ENCODE measurements at regions not wholly inside any gene's neighbourhood (a gene's known extent, or its start where the extent isn't known, plus 50 kb on each side); places are given as distances from the start of the nearest gene placed in this dataset.
"Not testable (repeated sequence)": the region's sequence is repeated elsewhere in the genome, so short reads cannot be mapped to it uniquely, and the experiment has no call there.

DNA sequence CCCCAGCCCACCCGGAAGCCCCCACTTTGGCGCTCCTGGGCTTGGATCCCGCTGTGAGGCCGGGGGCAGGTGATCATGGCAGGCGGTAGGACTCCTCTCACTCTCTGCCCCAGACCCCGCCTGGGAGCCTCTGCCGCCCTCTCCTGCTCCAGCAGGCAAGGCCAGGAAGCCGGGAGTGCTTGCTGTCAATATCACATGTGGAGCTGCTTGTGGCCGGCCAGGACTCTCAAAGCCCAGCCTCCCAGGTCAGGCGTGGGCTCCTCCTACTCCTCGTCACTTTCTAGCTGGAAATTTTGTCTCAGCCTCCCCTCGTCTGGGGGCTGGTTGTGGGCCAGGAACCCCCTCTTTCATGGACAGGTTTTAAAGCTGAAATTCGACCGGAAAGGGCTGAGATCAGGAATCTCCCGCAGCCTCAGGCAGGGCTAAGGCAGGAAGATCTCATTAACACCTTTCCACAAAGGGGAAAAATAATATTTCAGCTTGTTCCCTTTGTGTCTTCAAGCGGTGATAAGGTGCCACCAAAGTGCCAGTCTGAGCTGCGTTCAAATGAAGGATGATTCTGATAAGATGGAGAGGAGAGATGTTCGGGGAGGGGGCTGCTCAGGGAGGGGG is 273.6 kb upstream of the PODXL start:
- Mint-ChIP-seq H3K27me3 (peaks cover 6% of the 10 kb centered on the region), H3K4me1 (no peaks in the 10 kb centered on the region), H3K9me3 (no peaks in the 10 kb centered on the region), H3K36me3 (ENCODE audit: low read depth) (no peaks in the 10 kb centered on the region), H3K27ac (no peak overlapping the region), H3K4me3 (no peak overlapping the region)
- ChIA-PET POLR2A (no interaction called here), CTCF (no interaction called here)
- no peak for DNase-seq

DNA sequence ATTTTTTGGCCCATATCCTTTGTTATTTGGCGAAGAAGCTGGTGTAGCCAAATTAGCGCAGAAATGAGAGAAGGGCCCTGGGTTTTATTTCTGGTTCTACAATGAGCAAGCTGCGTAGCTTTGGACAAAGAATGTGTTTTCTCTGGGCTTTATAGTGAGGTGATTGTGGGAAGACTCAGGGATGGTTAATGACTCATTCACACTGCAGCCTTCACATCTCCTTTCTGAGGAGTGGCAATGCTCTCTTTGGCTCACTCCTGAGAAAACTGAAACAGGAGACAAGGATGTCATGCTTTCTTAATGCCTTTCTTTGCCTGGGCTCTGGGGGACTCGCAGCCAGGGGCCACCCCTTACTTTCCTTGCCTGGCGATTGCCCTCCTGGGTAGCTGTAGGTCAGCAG is 271.0 kb upstream of the PODXL start:
- H3K4me1 Mint-ChIP-seq, result no peaks in the 10 kb centered on the region
- H3K4me3 Mint-ChIP-seq, result no peak overlapping the region
- POLR2A ChIA-PET, result no interaction called here
- no peaks in the 10 kb centered on the region for H3K9me3 Mint-ChIP-seq
- H3K27me3 Mint-ChIP-seq, result peaks cover 6% of the 10 kb centered on the region
- no peaks in the 10 kb centered on the region for H3K36me3 Mint-ChIP-seq (ENCODE audit: low read depth)
- DNase-seq, result no peak
- CTCF ChIA-PET, result no interaction called here
- no peak overlapping the region for H3K27ac Mint-ChIP-seq

DNA sequence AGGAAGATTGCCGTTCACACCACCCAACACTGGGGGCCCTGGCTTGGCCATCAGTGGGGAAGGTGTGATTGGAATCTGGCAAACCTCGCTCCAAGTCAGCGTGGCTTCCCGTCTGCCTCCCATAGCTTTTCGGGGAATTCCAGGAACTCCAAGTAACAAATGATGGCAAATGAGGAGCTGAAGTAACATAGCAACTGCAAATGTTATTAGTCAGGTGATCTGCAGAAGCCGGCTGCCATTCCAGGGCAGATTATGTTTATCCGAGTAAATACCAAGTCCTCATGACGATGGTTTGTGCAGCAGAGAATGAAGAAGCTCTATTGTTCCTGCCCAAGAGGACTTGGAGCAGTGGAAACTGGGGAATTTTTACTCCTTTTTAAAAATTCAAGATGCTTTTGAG is 270.5 kb upstream of the PODXL start:
- no peaks in the 10 kb centered on the region for H3K36me3 Mint-ChIP-seq (ENCODE audit: low read depth)
- DNase-seq, result no peak
- H3K4me1 Mint-ChIP-seq, result no peaks in the 10 kb centered on the region
- H3K9me3 Mint-ChIP-seq, result no peaks in the 10 kb centered on the region
- no peak overlapping the region for H3K4me3 Mint-ChIP-seq
- H3K27ac Mint-ChIP-seq, result no peak overlapping the region
- ChIA-PET CTCF (interaction anchor here (0.9 kb wide), 1 partner anchor 18 kb away, joined by 3 read pairs; no protein-coding TSS in a partner anchor), POLR2A (no interaction called here)
- peaks cover 6% of the 10 kb centered on the region for H3K27me3 Mint-ChIP-seq

DNA sequence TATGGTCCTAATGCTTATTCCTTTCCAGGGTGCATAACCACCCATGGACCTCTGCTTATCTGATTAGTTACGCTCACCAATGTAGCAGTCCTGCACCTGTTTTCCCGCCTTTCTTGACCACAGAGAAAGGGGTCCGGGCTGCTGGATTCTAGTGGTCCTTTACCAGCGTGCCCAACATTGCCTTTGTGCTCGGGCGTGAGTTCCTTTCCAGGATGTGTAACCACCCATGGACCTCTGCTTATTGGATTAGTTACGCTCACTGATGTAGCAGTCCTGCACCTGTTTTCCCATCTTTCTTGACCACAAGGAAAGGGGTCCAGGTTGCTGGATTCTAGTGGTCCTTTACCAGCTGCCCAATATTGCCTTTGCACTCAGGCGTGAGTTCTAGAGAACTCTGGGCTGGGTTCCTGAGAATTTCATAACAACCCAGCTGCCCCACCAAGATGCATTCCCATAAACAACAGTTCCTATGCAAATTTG is 267.6 kb upstream of the PODXL start:
- H3K9me3 Mint-ChIP-seq; H3K27ac Mint-ChIP-seq; H3K4me3 Mint-ChIP-seq; POLR2A ChIA-PET; H3K36me3 Mint-ChIP-seq (ENCODE audit: low read depth); H3K27me3 Mint-ChIP-seq; CTCF ChIA-PET; H3K4me1 Mint-ChIP-seq; DNase-seq: not testable (repeated sequence)

DNA sequence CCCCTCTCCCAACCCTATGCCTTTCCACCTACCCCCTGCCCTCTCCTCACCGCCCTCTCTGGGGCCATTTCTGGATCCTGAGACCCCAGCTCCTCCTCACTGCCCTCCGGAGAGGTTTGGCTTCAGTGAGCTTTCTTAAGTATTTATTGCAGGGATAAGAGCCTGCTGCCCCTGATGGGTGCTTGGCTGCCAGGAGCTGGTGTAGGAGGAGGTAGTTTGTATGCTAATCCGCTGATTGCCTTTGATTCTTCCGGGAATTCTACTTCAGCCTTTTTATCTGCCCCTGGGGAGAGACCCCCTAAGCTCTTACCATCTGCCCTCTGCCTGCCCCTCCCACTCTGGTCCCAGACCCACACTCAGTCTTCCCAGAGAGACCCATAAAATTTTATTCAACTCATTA is 263.5 kb upstream of the PODXL start:
- Mint-ChIP-seq H3K4me1 (no peaks in the 10 kb centered on the region), H3K27ac (no peak overlapping the region), H3K36me3 (ENCODE audit: low read depth) (no peaks in the 10 kb centered on the region), H3K27me3 (peaks cover 8% of the 10 kb centered on the region), H3K4me3 (no peak overlapping the region), H3K9me3 (no peaks in the 10 kb centered on the region)
- ChIA-PET CTCF (no interaction called here), POLR2A (no interaction called here)
- DNase-seq, result no peak

DNA sequence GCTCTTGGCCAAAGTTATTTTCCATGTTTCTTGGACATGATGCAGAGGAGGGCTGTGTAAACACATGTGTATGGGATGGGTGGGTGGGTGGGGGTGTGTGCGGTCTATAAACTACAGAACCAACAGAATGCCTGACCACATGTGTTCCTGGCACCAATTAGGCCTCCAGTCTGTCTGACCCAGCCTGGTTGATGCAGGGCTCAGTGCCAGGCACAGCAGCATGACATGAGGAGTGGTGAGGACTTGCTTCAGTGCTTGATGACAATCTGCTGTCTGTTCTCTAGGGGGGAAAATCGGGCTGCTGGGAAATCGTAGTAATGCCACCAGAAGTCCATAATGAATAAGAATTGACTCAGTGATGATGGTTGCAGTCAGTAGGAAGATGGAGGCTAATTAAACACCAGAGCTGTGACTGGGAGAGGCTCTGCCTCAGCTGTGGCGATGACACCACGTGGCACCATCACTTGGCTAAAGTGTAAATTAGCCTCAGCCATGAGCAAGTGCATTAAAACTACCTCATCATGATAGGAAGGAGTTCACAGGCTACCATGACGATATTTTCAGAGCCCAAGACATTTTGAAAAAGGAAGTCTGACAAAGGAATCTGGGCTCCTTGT is 260.1 kb upstream of the PODXL start:
- Mint-ChIP-seq H3K27ac (no peak overlapping the region), H3K4me3 (no peak overlapping the region), H3K9me3 (no peaks in the 10 kb centered on the region), H3K4me1 (no peaks in the 10 kb centered on the region), H3K27me3 (peaks cover 6% of the 10 kb centered on the region), H3K36me3 (ENCODE audit: low read depth) (no peaks in the 10 kb centered on the region)
- CTCF ChIA-PET, result no interaction called here
- POLR2A ChIA-PET, result no interaction called here
- DNase-seq, result no peak

DNA sequence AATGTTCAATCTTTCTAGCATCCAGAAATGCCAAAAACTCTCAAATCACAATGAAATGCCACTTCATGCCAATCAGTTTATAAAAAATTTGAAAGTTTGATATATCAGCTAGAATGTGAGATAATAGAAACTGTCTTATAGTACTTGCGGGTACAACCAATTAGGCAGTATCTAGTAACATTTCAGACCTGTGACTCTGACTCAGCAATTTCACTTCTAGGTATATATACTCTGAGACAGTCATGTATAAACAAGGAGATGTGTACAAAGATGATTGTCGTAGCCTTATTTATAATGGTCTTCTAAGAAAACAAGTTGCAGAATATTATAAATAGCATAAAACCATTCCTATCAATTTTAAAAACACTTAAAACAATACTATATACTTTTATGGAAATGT is 252.3 kb upstream of the PODXL start:
- Mint-ChIP-seq H3K4me3 (no peak overlapping the region), H3K27me3 (peaks cover 7% of the 10 kb centered on the region), H3K4me1 (no peaks in the 10 kb centered on the region), H3K9me3 (no peaks in the 10 kb centered on the region), H3K27ac (no peak overlapping the region), H3K36me3 (ENCODE audit: low read depth) (no peaks in the 10 kb centered on the region)
- POLR2A ChIA-PET, result no interaction called here
- CTCF ChIA-PET, result no interaction called here
- no peak for DNase-seq

DNA sequence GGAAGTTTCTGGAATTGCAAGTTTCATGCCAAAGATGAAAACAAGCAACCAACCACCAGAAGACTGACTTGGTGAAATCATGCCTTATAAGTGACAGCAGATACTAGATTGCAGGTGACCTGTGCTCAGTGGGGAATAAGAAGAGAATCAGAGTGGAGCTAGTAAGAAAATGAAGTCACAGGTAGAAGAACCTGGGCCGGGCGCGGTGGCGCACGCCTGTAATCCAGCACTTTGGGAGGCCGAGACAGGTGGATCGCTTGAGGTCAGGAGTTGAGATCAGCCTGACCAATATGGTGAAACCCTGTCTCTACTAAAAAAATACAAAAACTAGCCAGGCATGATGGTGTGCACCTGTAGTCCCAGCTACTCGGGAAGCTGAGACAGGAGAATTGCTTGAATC is 251.7 kb upstream of the PODXL start:
- H3K36me3 Mint-ChIP-seq (ENCODE audit: low read depth); DNase-seq; H3K9me3 Mint-ChIP-seq; H3K27me3 Mint-ChIP-seq; CTCF ChIA-PET; POLR2A ChIA-PET; H3K4me3 Mint-ChIP-seq; H3K4me1 Mint-ChIP-seq; H3K27ac Mint-ChIP-seq: not testable (repeated sequence)

DNA sequence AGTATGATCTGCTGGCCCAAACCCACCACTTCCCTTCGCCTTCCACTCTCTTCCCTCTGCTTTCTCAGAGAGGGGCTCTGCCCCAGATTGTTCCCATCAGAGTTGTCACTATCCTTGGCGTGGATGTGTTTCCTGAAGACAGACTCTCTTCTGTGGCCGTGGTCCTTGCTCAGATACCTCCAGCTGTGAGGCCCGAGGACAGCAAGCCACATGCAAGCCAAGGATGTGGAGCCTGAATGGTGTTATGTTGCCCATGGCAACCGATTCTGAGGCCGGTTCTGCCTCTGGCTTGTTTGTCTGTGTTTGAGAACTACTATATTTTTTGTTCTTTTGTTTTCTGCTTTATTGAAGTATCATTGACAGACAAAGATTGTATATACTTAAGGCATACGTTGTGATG is 247.4 kb upstream of the PODXL start:
- Mint-ChIP-seq H3K27ac (no peak overlapping the region), H3K4me3 (no peak overlapping the region), H3K4me1 (no peaks in the 10 kb centered on the region), H3K9me3 (no peaks in the 10 kb centered on the region), H3K36me3 (ENCODE audit: low read depth) (no peaks in the 10 kb centered on the region), H3K27me3 (peaks cover 4% of the 10 kb centered on the region)
- ChIA-PET POLR2A (no interaction called here), CTCF (no interaction called here)
- no peak for DNase-seq

DNA sequence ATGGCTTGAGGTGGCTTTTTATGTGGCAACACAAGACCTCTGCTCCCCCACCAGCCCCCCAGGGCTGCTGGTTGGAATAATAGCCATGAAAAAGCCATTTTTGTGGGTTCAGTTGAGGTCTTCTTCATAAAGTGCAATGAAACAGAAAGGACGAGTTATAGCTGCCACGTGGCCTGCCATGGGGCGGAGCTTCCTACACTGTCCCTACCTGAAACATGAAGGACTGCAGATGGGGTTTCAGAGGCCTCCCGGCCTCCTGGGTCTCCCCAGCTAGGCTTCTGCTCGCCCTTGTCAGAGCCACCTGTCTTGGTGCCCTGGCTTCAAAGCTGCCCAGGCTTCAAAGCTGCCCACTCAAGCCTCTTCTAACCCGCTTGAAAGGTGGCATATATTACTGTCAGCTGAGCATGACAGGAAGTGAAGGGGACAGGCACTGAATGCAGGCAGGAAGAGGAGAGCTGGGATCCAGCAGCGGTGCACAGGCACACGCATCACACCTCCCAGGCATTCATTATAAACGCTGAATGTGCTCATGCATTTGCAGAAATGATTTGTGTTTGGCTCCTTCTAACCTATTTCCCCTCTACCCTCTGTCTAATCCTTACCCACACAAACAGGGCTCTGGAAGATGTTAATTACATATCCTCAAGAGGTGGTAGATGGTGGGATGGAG is 245.9 kb upstream of the PODXL start:
- POLR2A ChIA-PET, result no interaction called here
- no peak overlapping the region for H3K4me3 Mint-ChIP-seq
- H3K27ac Mint-ChIP-seq, result no peak overlapping the region
- no peak for DNase-seq
- H3K27me3 Mint-ChIP-seq, result peaks cover 4% of the 10 kb centered on the region
- CTCF ChIA-PET, result no interaction called here
- no peaks in the 10 kb centered on the region for H3K36me3 Mint-ChIP-seq (ENCODE audit: low read depth)
- no peaks in the 10 kb centered on the region for H3K4me1 Mint-ChIP-seq
- H3K9me3 Mint-ChIP-seq, result no peaks in the 10 kb centered on the region

DNA sequence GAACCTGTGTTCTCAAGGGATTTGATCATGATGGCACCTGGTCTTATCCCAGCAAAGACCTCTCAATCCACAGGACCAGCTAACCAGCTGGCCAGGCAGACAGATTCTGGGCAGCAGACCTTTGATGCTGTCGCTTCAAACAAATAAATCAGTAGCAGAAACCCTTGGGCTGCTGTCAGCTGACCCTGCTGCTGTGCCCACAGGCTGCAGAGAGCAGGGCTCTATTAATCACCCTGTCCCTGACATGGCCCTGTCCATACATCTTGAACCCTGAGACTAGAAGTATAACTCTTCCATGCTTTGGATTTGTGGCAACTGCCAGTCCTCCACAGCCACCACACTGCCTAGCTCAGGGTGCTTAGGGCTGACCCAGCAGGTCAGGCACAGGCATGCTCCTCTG is 244.1 kb upstream of the PODXL start:
- Mint-ChIP-seq H3K36me3 (ENCODE audit: low read depth) (no peaks in the 10 kb centered on the region), H3K27ac (no peak overlapping the region), H3K27me3 (no peaks in the 10 kb centered on the region), H3K4me1 (no peaks in the 10 kb centered on the region), H3K9me3 (no peaks in the 10 kb centered on the region), H3K4me3 (no peak overlapping the region)
- no peak for DNase-seq
- ChIA-PET CTCF (no interaction called here), POLR2A (no interaction called here)

DNA sequence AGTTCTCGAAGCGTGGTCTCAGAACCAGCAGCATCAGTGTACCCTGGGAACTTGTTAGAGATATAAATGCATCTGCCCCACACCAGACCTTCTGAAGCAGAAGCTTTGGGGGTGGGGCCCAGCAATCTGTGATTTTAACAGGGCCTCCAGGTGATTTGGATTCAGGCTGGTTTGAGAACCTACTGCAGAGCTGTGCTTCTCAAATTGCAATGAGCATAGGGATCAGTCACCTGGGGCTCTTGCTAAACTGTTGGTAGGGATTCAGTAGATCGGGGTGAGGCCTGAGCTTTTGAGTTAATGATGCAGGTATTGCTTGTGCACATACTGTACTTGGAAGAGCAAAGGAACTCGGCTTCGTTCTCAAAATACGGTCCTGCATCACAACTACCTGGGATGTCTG is 243.6 kb upstream of the PODXL start:
- Mint-ChIP-seq H3K36me3 (ENCODE audit: low read depth) (no peaks in the 10 kb centered on the region), H3K9me3 (no peaks in the 10 kb centered on the region), H3K27me3 (no peaks in the 10 kb centered on the region), H3K4me3 (no peak overlapping the region), H3K27ac (no peak overlapping the region), H3K4me1 (no peaks in the 10 kb centered on the region)
- POLR2A ChIA-PET, result no interaction called here
- CTCF ChIA-PET, result no interaction called here
- no peak for DNase-seq

DNA sequence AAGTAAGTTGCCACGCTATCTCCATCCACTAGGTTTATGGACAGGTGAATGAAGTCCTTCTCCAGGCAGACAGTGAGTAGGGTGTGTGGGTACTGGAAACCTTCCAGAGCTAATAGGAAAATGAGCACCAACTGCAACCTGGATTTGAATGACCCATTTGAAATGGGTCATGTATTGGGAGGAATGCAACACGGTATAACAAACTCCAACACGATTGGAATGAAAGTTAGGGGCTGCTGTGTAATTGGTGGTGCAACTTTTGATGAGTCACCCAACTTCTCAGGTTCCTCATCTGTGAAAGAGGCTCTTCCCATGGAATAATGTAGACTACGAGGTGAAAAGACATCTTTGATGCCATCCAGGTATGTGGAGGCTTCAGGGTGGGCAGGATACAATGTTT is 241.4 kb upstream of the PODXL start:
- ChIA-PET CTCF (no interaction called here), POLR2A (no interaction called here)
- no peaks in the 10 kb centered on the region for H3K9me3 Mint-ChIP-seq
- no peaks in the 10 kb centered on the region for H3K4me1 Mint-ChIP-seq
- no peak overlapping the region for H3K4me3 Mint-ChIP-seq
- H3K27me3 Mint-ChIP-seq, result no peaks in the 10 kb centered on the region
- H3K36me3 Mint-ChIP-seq (ENCODE audit: low read depth), result no peaks in the 10 kb centered on the region
- H3K27ac Mint-ChIP-seq, result no peak overlapping the region
- DNase-seq, result no peak

DNA sequence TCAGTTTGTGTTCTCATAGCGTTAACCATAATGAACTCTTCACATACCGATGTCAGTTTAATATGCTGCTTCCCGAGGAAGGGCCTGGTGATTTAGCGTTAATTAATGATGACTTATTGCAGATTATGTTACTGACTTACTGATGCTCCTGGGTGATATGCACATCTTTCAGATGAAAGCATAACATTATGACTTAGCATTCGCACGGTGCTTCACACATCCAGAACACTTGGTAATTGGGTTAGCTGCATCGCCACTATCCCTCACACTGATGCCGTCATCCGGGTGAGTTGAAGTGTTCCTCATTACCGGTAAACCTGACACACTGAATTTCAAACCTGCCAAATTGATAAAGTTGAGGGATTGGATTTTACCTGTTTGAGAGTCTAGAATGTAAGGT is 239.0 kb upstream of the PODXL start:
- ChIA-PET POLR2A (no interaction called here), CTCF (no interaction called here)
- H3K27me3 Mint-ChIP-seq, result peaks cover 2% of the 10 kb centered on the region
- no peaks in the 10 kb centered on the region for H3K36me3 Mint-ChIP-seq (ENCODE audit: low read depth)
- DNase-seq, result no peak
- no peak overlapping the region for H3K27ac Mint-ChIP-seq
- no peaks in the 10 kb centered on the region for H3K4me1 Mint-ChIP-seq
- no peak overlapping the region for H3K4me3 Mint-ChIP-seq
- no peaks in the 10 kb centered on the region for H3K9me3 Mint-ChIP-seq

Data from activated CD4-positive, alpha-beta T cell treated with anti-CD3 and anti-CD28 coated beads, Interleukin-2, amount 10 ng/mL, durations not matched to agents 7 days and 5 days (primary cell).